ENCODE measurements at regions not wholly inside any gene's neighbourhood (a gene's known extent, or its start where the extent isn't known, plus 50 kb on each side); places are given as distances from the start of the nearest gene placed in this dataset.

GRCh38 chr5:3891113-3891512, 295.5 kb downstream of the IRX1 start:
- Mint-ChIP-seq H3K27me3 (peaks cover 2% of the 10 kb centered on the region), H3K36me3 (ENCODE audit: low read depth) (no peaks in the 10 kb centered on the region), H3K4me1 (ENCODE audit: low read depth) (peaks cover 12% of the 10 kb centered on the region), H3K27ac (no peak overlapping the region), H3K4me3 (no peak overlapping the region), H3K9me3 (peaks cover 3% of the 10 kb centered on the region)
- ChIA-PET POLR2A (no interaction called here), CTCF (no interaction called here)
- no peak for ATAC-seq
- DNase-seq: no peak
- TF ChIP-seq, protein P1, sequence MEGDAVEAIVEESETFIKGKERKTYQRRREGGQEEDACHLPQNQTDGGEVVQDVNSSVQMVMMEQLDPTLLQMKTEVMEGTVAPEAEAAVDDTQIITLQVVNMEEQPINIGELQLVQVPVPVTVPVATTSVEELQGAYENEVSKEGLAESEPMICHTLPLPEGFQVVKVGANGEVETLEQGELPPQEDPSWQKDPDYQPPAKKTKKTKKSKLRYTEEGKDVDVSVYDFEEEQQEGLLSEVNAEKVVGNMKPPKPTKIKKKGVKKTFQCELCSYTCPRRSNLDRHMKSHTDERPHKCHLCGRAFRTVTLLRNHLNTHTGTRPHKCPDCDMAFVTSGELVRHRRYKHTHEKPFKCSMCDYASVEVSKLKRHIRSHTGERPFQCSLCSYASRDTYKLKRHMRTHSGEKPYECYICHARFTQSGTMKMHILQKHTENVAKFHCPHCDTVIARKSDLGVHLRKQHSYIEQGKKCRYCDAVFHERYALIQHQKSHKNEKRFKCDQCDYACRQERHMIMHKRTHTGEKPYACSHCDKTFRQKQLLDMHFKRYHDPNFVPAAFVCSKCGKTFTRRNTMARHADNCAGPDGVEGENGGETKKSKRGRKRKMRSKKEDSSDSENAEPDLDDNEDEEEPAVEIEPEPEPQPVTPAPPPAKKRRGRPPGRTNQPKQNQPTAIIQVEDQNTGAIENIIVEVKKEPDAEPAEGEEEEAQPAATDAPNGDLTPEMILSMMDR (IDR thresholded peaks at IDR 0.05): no peak
- intact Hi-C loops (cut with micrococcal nuclease): no loop called here

GRCh38 chr5:3893527-3893926, 297.9 kb downstream of the IRX1 start:
- CTCF ChIA-PET: no interaction called here
- TF ChIP-seq, protein P1 (IDR thresholded peaks at IDR 0.05): no peak
- intact Hi-C loops (cut with micrococcal nuclease): no loop called here
- Mint-ChIP-seq H3K27ac (no peak overlapping the region), H3K9me3 (peaks cover 6% of the 10 kb centered on the region), H3K4me1 (ENCODE audit: low read depth) (no peaks in the 10 kb centered on the region), H3K36me3 (ENCODE audit: low read depth) (no peaks in the 10 kb centered on the region), H3K4me3 (no peak overlapping the region), H3K27me3 (no peaks in the 10 kb centered on the region)
- ATAC-seq (no peak), DNase-seq (no peak)
- POLR2A ChIA-PET: no interaction called here

GRCh38 chr5:3893975-3894374, 298.3 kb downstream of the IRX1 start:
- Mint-ChIP-seq H3K4me1 (ENCODE audit: low read depth) (no peaks in the 10 kb centered on the region), H3K27ac (no peak overlapping the region), H3K4me3 (no peak overlapping the region), H3K27me3 (no peaks in the 10 kb centered on the region), H3K36me3 (ENCODE audit: low read depth) (no peaks in the 10 kb centered on the region), H3K9me3 (peaks cover 9% of the 10 kb centered on the region)
- POLR2A ChIA-PET: no interaction called here
- no peak for DNase-seq
- CTCF ChIA-PET: no interaction called here
- TF ChIP-seq, protein P1 (IDR thresholded peaks at IDR 0.05): no peak
- no peak for ATAC-seq
- intact Hi-C loops (cut with micrococcal nuclease): no loop called here

DNA sequence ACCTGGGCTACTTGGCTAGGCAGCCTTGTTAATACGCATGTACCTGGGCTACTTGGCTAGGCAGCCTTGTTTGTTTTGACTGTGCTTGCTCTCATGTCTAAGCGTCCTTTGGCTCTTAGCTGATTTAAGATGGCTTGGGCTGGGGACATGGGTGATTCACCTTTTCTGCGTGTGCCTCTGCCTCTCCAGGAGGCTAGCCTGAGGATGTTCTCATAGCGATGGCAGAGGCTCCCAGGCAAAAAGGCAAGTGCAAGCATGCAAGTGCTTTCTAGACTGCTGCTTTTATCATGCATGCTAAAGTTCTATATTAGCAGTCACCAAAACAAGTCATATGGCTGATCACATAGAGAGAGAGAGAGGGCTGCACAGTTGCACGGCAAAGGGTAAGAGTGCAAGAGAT, 300.5 kb downstream of the IRX1 start:
- ATAC-seq: no peak
- Mint-ChIP-seq H3K27ac (no peak overlapping the region), H3K4me3 (no peak overlapping the region), H3K27me3 (no peaks in the 10 kb centered on the region), H3K9me3 (peaks cover 9% of the 10 kb centered on the region), H3K4me1 (ENCODE audit: low read depth) (no peaks in the 10 kb centered on the region), H3K36me3 (ENCODE audit: low read depth) (no peaks in the 10 kb centered on the region)
- no peak for DNase-seq
- TF ChIP-seq, protein P1 (IDR thresholded peaks at IDR 0.05): no peak
- CTCF ChIA-PET: no interaction called here
- intact Hi-C loops (cut with micrococcal nuclease): no loop called here
- POLR2A ChIA-PET: no interaction called here

DNA sequence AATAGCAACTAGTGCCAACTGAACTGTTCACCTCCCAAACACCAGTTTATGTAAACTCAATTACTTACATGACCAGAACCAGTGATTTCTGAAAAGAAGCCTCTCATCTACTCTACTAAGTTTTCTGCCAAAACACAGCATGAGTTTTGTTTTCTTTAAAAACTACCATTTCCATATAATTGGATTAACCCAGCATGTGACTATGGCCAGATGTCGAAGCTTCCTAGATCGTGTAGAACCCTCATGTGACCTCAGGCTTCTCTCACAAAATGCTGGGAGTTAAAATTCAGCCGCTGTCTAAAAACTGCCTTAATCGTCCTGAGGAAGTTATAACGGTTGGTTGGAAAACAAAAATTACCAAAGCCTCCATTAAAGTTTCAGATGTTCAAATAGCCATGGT, 303.5 kb downstream of the IRX1 start:
- Mint-ChIP-seq H3K9me3 (peaks cover 7% of the 10 kb centered on the region), H3K36me3 (ENCODE audit: low read depth) (no peaks in the 10 kb centered on the region), H3K4me1 (ENCODE audit: low read depth) (no peaks in the 10 kb centered on the region), H3K27me3 (no peaks in the 10 kb centered on the region), H3K4me3 (no peak overlapping the region), H3K27ac (no peak overlapping the region)
- intact Hi-C loops (cut with micrococcal nuclease): no loop called here
- TF ChIP-seq, protein P1 (IDR thresholded peaks at IDR 0.05): no peak
- ChIA-PET POLR2A (no interaction called here), CTCF (no interaction called here)
- DNase-seq (no peak), ATAC-seq (no peak)
